HT1080 (cell line): ENCODE measurements at regions not wholly inside any gene's neighbourhood (a gene's known extent, or its start where the extent isn't known, plus 50 kb on each side); places are given as distances from the start of the nearest gene placed in this dataset.
A peak's percentile ranks its signal among the peaks of the same experiment; 100 is the strongest.
"Not testable (repeated sequence)": the region's sequence is repeated elsewhere in the genome, so short reads cannot be mapped to it uniquely, and the experiment has no call there.

Experiments used
- DNase-seq: peaks from one replicate; pipeline ENCODE4 v3.0.0-alpha.2; 2015; ENCODE audit warnings: low read depth

DNA sequence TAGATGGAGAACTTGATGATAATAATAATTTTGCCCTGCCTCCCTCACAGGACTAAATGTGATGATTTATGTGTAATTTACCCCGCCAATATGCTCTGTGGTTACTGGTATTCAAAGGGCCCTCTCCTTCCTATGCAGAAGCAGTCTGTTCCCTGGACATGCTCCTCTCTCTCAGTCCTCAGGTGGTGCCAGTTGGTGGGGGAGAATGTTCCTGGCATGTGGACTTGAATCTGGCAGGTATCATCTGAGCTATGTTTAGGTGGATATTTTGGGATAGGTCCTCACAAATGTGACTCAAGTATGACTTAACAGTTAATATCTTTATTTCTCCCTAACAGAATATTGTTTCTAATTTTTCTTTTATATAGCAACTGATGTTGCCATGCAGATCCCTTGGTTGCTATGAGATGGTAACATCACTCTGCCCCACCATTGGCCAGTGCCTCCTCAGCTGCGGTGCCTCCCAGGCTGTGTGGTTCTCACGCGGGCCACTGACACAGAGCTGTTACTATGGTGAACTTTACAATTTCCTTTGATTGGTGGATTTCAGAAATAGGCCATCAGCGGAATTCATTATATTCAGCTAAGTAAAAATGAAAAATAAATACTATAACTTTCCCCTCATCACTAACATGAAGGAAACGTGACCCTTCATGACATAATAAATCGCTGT is 106.7 kb upstream of the PELI1 start:
- DNase-seq, result no peak

DNA sequence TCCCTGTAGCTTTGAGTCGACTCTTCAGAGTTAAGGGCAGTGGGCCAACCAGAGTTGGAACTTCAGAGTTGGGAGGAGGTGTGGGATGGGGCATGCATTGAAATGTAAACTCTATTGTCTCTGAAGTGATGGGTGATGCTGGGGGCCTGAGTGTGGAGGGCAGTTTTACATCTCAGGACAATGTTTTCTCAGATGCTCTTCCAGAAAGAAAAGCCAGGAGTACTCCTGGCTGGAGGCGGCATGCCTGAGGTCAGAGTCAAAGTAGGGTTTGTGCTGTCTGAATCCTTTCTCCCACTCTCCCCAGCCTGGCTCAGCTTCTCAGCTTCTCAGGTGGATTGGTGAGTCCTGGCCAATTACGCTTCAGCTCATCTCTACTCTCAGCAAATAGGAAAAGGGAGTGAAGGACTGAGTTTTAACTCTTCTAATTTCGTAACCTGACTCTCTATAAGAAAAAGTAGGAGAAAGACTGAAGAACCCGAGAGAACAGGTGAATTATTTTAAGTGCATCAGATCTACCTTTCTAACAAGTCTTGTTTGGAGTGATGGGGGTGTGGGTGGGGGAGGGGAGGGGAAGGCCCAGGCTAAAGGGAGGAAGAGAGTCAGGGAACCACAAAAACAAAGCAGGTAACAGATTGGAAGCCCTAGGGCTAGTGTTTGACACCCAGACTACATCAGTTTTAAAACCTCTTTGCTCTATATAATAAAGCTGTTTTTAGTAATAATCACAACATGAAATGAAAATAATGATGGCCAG is 107.5 kb upstream of the PELI1 start:
- no peak for DNase-seq

DNA sequence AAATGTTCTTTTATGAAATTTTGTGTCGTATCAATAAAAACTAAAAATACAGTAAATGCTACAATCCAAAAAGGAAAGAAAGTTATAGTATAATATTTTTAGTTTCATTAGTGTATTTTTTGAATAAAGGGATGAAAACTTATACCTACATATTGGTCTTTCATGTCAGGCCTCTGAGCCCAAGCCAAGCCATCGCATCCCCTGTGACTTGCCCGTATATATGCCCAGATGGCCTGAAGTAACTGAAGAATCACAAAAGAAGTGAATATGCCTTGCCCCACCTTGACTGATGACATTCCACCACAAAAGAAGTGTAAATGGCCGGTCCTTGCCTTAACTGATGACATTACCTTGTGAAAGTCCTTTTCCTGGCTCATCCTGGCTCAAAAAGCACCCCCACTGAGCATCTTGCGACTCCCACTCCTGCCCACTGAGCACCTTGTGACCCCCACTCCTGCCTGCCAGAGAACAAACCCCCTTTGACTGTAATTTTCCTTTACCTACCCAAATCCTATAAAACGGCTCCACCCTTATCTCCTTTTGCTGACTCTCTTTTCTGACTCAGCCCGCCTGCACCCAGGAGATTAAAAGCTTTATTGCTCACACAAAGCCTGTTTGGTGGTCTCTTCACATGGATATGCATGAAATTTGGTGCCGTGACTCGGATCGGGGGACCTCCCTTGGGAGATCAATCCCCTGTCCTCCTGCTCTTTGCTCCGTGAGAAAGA is 108.2 kb upstream of the PELI1 start:
- not testable (repeated sequence) for DNase-seq

DNA sequence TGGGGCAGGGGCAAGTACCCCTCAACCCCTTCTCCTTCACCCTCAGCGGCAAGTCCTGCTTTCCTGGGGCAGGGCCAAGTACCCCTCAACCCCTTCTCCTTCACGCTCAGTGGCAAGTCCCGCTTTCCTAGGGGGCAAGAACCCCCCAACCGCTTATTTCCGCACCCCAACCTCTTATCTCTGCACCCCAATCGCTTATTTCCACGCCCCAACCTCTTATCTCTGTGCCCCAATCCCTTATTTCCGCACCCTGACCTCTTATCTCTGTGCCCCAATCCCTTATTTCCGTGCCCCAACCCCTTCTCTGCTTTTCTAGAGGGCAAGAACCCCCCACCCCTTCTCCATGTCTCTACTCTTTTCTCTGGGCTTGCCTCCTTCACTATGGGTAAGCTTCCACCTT is 109.2 kb upstream of the PELI1 start:
- DNase-seq, result not testable (repeated sequence)

DNA sequence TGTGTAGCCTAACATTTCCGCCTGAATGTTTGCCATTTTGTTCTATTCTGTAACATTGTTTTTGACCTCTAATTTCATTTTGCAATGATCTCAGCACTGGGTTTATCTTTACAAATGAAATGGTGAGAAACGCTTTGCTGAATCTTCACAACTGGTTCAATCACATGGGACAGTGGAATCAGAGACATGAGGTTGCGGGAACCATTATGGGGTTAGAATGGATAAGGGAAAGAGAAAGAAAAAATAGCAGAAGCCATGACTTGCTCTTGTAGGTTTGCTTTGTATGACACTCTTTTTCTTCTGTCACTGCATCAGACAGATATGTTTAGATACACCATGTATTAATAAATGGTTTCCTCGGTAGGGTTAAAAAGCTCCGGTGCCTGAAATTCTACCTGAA is 114.3 kb upstream of the PELI1 start:
- DNase-seq, result no peak

DNA sequence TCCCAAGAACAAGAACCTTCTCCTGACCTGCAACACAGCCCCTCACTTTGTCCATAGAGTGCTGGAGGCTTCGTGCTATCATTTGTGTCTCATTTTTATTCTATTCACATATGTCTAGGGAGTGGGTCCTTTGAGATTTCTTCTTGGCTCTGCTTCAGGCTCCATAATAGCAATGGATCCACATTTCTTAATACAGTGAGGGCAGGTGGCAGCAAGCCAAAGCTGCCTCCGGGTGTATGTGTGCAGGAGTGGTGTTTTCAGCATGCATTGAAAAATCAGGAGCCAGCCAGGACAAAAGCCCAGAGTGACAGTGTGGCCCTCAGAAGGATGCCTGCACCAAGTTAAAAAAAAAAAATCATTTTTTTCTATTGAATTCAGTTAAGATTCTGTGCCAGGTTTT is 115.1 kb upstream of the PELI1 start:
- no peak for DNase-seq

DNA sequence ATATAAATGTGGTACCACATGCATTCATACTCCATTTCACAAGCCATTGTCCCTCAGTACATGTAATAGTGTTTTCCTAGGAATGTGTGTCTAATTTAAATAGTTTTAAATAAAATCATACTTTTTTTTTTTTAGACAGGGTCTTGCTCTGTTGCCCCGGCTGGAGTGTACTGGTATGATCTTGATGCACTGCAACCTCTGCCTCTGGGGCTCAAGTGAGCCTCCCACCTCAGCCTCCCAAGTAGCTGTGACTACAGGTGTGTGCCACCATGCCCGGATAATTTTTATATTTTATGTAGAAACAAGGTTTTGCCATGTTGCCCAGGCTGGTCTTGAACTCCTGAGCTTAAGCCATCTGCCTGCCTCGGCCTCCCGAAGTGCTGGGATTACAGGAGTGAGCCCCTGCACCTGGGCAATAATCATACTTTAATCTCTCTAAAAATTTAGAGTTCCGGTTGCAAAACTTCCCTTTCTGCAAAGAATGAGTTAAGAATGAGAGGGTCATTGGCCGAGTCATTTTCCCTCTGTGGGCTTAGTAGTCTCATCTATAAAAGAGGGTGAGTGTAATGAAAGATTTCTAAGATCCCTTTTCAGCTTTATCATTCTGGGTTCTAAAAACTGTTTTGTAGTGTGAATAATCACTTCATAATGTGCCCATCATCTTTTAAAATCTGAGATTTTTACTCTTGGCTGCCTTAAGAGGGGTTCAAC is 116.0 kb upstream of the PELI1 start:
- DNase-seq, result no peak

DNA sequence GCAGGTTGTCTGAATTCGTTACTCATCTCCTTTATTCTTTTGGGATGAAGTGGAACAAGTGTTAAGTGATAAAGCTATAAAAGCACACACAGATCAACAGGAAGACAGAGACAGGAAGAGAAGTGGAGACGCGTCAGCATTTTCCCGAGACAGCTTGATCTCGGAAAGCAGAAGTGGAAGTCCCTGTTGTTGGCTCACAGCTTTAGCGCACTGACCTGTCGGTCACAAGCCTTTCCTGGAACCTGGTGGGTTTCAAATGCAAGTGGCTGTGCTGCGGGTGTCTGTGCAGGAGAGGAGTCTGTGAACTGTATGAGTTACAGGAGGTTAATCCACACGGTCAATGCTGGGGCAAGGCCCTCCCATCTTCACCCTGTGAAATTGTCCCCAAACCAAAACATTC is 116.6 kb upstream of the PELI1 start:
- no peak for DNase-seq

DNA sequence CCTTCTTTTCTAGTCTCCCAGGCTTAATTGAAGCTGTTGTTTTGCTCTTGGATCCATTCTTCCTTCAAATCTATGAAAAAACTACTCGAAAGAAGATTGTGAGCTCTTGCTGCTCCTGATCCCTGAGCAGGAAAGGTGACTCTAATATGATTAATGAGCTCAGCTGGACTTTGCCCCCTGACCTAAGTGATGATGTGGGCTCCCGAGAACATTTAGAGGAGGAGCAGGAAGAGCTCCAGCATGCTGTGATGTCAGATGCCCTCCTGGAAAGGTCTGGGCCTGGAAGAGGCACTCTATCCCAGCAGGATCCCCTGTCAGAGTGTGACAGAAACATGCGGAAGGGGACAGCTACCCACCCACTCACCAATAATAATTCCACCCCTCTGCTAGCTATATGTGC is 117.9 kb upstream of the PELI1 start:
- DNase-seq, result peak; percentile 28

DNA sequence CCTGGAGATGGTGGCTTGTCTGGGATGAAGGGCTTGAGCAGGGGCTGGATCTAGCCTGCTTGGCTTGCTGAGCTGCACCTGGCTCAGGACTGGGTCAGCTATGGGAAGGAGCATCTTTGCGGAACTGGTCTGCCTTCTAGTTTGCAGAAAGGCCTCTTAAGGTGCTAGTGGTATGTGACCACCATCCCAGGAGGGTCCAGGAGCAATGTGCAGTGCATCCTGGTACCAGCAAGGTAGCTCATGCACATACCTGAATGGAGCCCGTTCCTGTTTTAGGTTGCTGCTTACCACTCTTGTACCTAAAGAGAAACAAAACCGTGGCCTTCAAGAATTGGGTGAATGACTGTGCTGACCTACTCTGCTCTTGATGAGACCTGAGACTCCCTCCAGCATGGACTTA is 118.6 kb upstream of the PELI1 start:
- no peak for DNase-seq

DNA sequence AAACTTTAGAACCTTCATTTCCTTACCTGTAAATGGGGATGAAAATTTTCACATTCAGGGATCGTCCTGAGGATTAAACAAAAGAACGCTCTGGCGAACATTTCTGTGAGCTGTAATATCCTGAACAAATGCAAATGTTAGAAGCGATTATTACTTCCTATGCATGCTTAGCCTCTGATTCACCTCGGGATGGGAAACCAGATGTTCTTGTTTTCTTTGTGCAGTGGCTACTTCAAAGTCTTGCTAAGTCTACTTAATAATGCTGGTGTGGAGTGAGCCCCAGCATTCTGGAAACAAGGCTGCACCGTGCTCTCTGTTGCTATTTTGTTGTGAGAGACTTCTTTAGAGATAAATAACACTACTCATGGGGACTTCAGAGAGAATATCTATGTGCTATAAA is 119.1 kb upstream of the PELI1 start:
- DNase-seq, result peak; percentile 72

DNA sequence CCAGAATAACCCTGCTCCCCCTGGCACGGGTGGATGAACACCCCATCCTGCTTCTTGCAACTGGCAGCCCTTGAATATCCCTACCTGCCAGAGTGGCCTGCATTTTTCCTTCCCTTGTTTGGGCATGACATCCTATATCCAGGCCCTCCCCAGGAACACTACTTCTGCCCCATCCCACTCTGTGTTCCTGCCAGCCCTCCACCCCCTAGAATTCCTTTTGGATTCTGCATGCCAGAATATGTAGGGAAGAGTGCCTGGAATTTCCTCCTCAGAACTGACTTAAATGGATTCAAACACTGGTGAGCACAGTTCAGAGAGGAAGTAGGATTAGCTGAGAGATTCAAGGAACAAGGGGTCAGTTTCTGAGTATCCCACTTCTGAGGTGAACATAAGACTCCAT is 123.5 kb upstream of the PELI1 start:
- DNase-seq, result peak; percentile 48

DNA sequence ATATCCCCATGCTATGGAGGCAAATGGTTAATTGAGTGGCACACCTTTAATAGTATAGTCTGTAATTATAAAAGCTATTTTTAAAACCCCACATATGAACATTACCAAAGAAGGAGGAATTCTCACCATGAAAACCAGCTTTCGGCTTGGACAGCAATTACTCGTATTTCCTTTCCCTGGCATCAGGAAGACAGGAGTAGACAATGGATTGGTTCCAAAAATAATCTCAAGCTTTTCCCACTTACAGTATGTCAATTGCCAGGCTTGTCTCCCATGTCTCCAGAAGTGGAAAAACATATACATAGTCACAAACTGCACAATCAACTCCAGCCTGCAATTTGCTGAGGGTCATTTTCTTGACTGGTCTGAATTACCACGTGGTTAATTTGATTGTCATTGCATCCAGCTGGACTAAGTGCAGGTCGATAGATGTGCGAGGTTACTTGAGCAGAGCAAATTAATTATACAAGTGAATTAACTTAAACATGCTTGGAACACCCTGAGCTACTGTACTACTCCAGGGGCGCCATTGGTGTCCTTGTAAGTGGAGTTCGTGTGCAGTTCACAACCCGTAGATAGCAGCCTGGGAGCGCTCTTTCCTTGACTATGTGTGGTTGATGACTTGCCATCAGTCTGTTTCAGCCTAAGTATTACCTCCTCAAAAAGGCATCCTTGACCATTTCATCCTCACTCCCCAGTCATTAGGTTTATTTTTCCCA is 124.3 kb upstream of the PELI1 start:
- peak; percentile 72 for DNase-seq

DNA sequence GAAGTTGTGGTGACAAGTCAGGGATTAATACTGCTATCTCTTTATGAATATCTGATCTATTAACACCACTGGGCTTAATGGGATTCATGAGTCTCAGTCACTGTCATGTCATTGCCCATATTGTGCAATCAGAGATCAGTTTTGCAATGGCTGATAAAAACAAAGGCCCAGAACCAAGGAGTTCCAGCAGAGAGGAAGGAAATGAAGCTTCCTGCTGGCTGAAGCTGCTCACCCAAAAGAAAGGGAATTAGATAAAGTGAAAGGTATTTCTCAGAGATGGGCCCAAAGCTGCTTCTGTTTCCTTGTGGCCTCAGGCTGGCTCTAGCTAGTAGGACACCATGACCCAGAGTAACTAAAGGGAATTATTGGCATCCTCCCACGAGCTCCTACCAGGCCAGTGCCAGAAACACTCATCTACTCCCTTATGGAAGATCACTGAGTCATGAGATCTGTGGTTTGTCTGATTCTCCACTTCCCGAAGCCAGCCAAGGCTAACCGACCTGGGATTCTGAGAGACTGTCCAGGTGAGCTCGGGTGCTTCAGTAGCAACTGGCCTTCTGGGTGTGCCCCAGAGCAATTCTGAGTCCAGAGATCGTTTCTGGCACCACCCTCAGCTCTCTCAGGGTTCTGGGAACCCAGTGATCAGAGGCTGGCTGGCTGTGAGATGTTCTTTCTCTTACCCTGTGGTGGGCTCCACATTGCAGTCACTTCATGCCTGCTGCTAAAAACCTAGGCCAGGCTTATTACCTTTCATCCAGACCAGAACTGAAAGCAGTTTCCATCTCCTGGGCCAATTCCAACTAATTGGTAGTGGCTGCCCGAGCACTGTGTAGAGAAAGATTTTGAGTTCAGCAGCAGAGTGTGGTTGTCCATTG is 129.5 kb upstream of the PELI1 start:
- peak; percentile 95 for DNase-seq

DNA sequence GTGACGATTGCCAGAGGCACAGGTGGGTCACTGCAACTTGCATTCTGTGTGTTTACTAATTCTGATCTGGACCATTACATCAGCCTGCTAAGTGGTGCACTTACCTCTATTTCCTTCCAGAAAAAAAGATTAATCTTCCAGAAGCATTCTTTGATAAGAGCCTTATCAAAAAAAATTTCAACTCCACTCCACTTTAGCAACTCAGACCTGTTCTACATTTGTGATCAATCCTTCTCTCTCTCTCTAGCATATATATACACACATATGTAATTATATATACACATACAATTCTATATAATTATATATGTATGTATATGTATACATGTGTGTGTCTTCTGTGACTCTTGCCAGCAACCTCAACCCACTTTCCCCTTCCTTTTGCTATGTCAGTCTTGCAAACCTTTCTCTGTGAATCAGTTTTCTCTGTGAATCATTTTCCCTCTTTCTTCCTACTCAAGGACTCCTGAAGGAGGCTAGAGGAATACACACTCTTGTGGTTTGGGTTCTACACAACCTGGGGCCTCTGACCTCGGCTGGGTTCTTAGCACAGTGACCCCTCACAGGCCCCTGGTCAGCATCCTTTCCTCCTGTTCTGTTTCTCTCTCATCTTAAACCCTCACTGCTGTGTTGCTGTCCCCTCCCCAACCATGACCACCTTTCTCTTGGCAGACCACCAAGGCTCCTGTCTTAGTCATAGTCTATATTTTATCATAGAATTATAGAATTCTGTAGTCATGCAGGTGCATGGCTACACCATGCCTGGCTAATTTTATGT is 130.4 kb upstream of the PELI1 start:
- DNase-seq, result peak; percentile 63

DNA sequence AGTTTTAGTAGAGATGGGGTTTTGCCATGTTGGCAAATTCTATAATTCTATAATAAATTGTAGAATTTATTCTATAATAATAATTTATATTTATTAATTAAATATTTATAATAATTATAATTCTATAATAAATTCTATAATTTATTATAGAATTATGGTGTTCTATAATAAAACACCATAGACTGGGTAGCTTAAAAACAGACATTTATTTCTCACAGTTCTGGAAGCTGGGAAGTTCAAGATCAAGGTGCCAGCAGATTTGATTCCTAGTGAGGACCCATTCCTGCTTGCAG is 130.9 kb upstream of the PELI1 start:
- no peak for DNase-seq

DNA sequence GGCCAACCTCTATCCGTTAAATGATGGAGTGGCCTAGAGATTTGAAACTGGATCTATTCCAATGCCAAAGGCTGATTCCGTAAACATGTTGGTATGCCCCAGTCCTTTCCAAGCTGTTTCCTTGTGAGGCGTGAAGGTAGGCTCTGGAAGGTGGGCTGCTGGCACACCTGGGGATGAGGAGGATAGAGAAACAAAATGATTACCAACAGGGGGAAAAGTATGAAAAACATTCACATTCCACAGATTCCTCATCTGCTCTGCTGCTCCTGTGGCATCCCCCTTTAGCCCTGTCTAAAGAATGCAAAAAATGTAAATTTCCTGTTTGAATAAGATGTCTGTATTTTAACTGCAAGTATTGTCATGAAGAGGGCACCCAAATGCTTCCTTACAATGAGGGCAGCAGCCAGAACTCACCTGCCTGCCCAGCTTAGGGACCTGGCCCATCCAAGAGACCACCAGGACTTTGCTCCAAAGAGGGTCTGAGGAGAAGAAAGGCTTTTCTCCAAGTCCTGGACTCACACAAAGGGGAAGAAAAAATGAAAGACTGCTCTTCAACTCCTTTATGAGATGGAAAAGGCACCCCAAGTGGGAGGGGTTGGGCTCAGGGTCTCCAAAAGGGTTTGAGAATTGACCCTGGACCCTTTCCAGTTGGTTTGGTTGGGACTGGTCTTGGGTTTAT is 132.3 kb upstream of the PELI1 start:
- peak; percentile 38 for DNase-seq

DNA sequence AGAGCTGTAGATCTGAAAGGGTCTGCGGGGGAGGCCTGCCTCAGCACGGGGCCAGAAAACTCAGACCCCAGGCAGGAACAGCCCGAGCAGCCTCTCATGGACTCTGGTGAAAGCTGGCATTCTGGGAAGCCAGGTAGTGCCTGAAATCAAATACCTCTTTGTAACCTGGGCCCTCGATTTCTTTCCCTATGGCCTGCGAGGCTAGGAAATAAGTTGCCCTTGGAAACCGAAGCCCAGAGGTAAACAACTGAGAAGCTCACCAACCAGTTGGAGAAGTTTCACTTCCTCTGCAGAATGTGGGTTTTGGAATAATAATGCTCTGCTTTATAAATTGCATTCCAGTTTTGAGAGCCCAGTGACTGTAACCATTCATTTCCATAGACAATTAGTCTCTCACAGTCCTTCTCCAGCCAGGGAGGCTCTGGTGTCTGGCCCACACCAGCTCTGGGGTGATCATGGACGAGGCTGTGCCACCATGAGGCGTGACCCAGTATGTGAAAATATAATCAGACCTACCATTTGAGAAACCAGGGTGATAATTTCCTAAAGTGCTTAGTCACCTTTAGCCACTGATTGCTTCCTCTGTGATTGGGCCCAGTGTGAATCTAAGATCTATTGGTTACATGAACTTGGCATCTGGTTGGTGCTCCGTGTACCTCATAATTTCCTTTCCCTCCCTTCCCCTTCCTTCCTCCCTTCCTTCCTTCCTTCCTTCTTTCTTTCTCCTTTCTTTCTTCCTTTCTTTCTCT is 133.1 kb upstream of the PELI1 start:
- DNase-seq, result no peak
